Gastrocnemius medialis (tissue), 4 donors: ENCODE measurements at regions not wholly inside any gene's neighbourhood (a gene's known extent, or its start where the extent isn't known, plus 50 kb on each side); places are given as distances from the start of the nearest gene placed in this dataset.

Source experiments
- ATAC-seq, 2 donors: fragments of 150-250 bp; one replicate each; pipeline ENCODE4 v1.9.1; 2016
- DNase-seq, 2 donors: peaks; one replicate each; pipeline ENCODE4 v3.0.0-alpha.2; 2019
- H3K27ac ChIP-seq, 4 donors: fragments of 200-600 bp; sonication (generic); 1 replicate in 1 of 4; 2 replicates in 3 of 4; pipeline ENCODE4 v1.5.1; 2016 to 2018; ENCODE audit warnings: mild to moderate bottlenecking in 2 of 4, moderate library complexity in 1 of 4
- H3K27me3 ChIP-seq, 3 donors: fragments of 200-600 bp; sonication (generic) in 2 of 3; 1 replicate in 1 of 3; 2 replicates in 2 of 3; pipeline versions ENCODE4 v1.5.1 to v1.6.0; 2016 to 2019; ENCODE audit warnings: mild to moderate bottlenecking in 1 of 3, moderate library complexity in 1 of 3
- H3K36me3 ChIP-seq, 2 donors: fragments of 200-600 bp; sonication (generic) in 1 of 2; one replicate each; pipeline ENCODE4 v1.5.1; 2017 to 2018
- H3K4me1 ChIP-seq, 2 donors: fragments of 200-600 bp; sonication (generic) in 1 of 2; one replicate each; pipeline ENCODE4 v1.5.1; 2016 to 2017; ENCODE audit warnings: mild to moderate bottlenecking in 2 of 2
- H3K4me3 ChIP-seq, 4 donors: fragments of 200-600 bp; sonication (generic) in 3 of 4; 1 replicate in 1 of 4; 2 replicates in 3 of 4; pipeline ENCODE4 v1.5.1; 2016 to 2019; ENCODE audit warnings: mild to moderate bottlenecking in 2 of 4
- H3K9me3 ChIP-seq, 3 donors: fragments of 200-600 bp; sonication (generic) in 2 of 3; 1 replicate in 1 of 3; 2 replicates in 2 of 3; pipeline ENCODE4 v1.5.1; 2016 to 2019
- CTCF ChIP-seq, 5 experiments: fragments of 450-650 bp in 3 of 5; fragments of 200-600 bp in 2 of 5; sonication (generic) in 2 of 5; IDR thresholded peaks in 4 of 5; conservative IDR thresholded peaks in 1 of 5; 1 replicate in 4 of 5; 2 replicates in 1 of 5; pipeline ENCODE4 v1.5.1; 2016 to 2019; ENCODE audit warnings: antibody characterized with exemption in 5 of 5, mild to moderate bottlenecking in 3 of 5, moderate library complexity in 3 of 5
- POLR2A ChIP-seq, 2 donors: fragments of 450-650 bp; IDR thresholded peaks; one replicate each; pipeline ENCODE4 v1.6.1; 2017; ENCODE audit warnings: antibody characterized with exemption in 2 of 2, mild to moderate bottlenecking in 2 of 2, moderate library complexity in 2 of 2
- in situ Hi-C, 4 donors: fragments of 200-750 bp; cut with MboI; loops; one replicate each; pipeline versions ENCODE4 v1.15.0 to v1.8.0; 2017; ENCODE audit warnings: low sequenced_read_pairs in 4 of 4
- intact Hi-C: fragments of 100-400 bp; cut with DNase I; formaldehyde crosslinking; loops from one replicate; pipeline ENCODE4 v1.15.1; 2023; ENCODE audit warnings: low total_unique reads

DNA sequence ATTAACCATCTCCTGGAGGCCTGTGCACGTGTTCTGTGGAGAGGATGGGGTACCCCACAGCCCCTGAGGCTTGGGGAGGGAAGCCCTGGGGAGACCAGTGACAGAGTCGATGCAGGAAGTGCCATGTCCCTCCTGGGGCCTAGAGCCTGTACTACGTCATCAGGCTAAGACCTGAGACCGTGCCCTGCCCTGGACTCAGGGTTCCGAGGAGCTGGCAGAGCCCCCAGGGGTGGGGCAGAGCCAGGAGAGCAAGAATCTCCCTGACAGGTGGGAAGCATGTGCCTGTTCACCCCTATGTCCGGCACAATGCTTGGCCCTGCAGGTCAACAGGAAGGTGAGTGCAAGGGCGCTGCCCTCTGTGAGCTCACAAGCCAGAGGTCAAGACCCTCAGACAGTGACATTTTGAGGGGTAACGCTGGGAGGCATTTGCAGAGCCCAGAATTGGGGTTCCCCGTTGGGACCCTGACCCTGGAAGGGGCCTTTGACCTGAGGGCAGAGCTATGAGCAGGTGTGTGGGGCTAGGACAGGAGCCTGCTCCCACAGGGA, 781.6 kb downstream of the BRD1 start:
- Histone ChIP-seq H3K4me3 (no peak overlapping the region), H3K4me1 (no peaks in the 10 kb centered on the region), H3K9me3 (no peaks in the 10 kb centered on the region), H3K27ac (no peak overlapping the region), H3K27me3 (peaks cover 0 to 8% (median 3%) of the 10 kb centered on the region in 3 donors), H3K36me3 (no peaks in the 10 kb centered on the region)
- in situ Hi-C loops (no loop called here), intact Hi-C loops (no loop called here)
- no peak for DNase-seq
- TF ChIP-seq POLR2A (IDR thresholded peaks at IDR 0.05) (no peak), CTCF (IDR thresholded peaks at IDR 0.05 in 4 of 5, conservative IDR thresholded peaks at IDR 0.05 in 1 of 5) (no peak)
- ATAC-seq: no peak

DNA sequence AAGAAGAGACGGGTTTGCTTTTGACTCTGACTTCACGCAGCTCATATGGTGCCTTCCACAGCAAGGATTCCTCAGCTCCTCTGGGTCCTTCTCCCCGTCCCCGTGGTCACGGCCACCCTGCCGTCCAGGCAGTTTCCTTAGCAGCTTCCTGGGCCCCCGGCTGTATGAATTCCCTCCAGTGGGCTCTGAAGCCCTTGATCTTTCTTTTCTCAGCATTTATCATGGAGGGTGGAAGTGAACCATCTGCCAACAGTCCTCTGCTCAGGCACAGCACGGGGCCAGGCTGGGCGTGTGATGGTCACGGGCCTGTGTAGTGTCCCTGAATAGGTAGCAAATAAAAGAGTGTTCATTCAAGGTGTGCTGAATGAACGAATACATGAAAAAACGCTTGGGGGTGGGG, 782.4 kb downstream of the BRD1 start:
- Histone ChIP-seq H3K27me3 (peaks cover 0 to 8% (median 4%) of the 10 kb centered on the region in 3 donors), H3K4me1 (no peaks in the 10 kb centered on the region), H3K36me3 (no peaks in the 10 kb centered on the region), H3K4me3 (no peak overlapping the region), H3K27ac (no peak overlapping the region), H3K9me3 (no peaks in the 10 kb centered on the region)
- in situ Hi-C loops (no loop called here), intact Hi-C loops (no loop called here)
- TF ChIP-seq POLR2A (IDR thresholded peaks at IDR 0.05) (no peak), CTCF (IDR thresholded peaks at IDR 0.05 in 4 of 5, conservative IDR thresholded peaks at IDR 0.05 in 1 of 5) (no peak)
- DNase-seq (no peak), ATAC-seq (no peak)

DNA sequence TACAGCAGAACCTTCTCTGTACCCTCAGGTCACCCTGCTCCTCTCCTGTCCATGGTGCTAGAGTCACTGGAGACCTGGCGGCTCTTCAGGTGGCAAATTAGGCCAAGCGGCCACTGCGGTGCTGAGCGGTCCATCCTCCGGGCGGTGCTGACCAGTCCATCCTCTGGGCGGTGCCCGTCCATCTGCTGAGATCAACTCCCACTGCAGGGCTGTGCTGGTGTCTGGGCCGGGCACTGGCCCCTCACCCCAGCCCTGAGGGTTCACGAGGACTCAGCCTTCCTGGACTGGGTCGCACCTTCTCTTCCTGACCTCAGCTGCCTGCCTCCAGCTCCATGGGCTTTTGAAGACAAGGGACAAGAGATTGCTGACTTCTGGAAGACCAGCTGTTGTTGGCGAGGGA, 782.9 kb downstream of the BRD1 start:
- intact Hi-C loops: no loop called here
- peaks cover 0 to 8% (median 4%) of the 10 kb centered on the region in 3 donors for H3K27me3 ChIP-seq

DNA sequence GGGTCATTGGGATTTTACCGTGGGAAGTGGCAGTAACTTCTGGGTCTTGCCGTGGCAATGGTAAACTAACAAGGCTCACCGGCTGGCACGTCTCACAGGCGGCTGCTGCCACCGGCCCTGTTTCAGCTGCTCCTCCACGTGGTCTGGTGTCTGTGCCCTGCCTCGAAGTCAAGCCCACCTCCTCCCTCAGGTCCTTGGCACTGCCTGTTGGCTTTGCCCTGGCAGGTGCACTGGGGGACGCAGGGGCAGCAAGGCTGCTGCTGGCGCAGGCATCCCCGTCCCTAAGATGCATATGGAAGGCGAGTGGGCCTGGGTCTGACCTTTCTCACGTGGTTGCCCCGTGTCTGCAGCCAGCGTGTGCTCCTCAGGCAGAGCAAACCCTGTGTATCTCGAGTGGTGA, 783.6 kb downstream of the BRD1 start:
- in situ Hi-C loops: no loop called here
- intact Hi-C loops: no loop called here
- no peak for DNase-seq
- Histone ChIP-seq H3K27ac (no peak overlapping the region), H3K4me1 (no peaks in the 10 kb centered on the region), H3K27me3 (peaks cover 0 to 8% (median 4%) of the 10 kb centered on the region in 3 donors), H3K4me3 (no peak overlapping the region), H3K9me3 (no peaks in the 10 kb centered on the region), H3K36me3 (no peaks in the 10 kb centered on the region)
- TF ChIP-seq POLR2A (IDR thresholded peaks at IDR 0.05): no peak
- no peak for TF ChIP-seq CTCF (IDR thresholded peaks at IDR 0.05 in 4 of 5, conservative IDR thresholded peaks at IDR 0.05 in 1 of 5)
- ATAC-seq: no peak

More for the DNA sequence above, 782.9 kb downstream of the BRD1 start:
- Histone ChIP-seq H3K4me1 (no peaks in the 10 kb centered on the region), H3K4me3 (no peak overlapping the region), H3K36me3 (no peaks in the 10 kb centered on the region), H3K27ac (no peak overlapping the region), H3K9me3 (no peaks in the 10 kb centered on the region)
- no peak for DNase-seq
- TF ChIP-seq CTCF (IDR thresholded peaks at IDR 0.05 in 4 of 5, conservative IDR thresholded peaks at IDR 0.05 in 1 of 5): no peak
- no peak for TF ChIP-seq POLR2A (IDR thresholded peaks at IDR 0.05)
- in situ Hi-C loops: no loop called here
- no peak for ATAC-seq
